Embryonic facial prominence (tissue), 1 donor: ENCODE measurements at regions not wholly inside any gene's neighbourhood (a gene's known extent, or its start where the extent isn't known, plus 50 kb on each side); places are given as distances from the start of the nearest gene placed in this dataset.
"Not testable (repeated sequence)": the region's sequence is repeated elsewhere in the genome, so short reads cannot be mapped to it uniquely, and the experiment has no call there.

Source experiments
- DNase-seq: peaks from one replicate; pipeline ENCODE4 v3.0.0-alpha.2; 2016; ENCODE audit errors: extremely low spot score

DNA sequence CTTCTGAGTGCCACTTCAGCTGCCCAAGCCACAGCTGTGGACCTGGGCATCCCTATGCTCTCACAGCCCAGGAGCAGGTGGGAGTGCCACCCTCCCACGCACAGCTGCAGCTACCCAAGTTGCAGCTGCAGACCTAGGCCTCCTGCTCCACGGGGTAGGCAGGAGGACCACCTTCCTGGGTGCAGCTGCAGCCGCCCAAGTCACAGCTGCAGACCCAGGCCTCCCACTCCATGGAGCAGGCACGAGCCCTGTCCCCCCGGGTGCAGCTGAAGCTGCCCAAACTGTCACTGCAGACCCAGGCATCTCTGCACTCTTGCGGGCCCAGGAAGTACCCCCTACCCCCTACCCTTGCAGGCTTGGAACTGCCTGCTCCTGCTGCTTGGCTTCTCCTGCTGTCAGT is 260.2 kb downstream of the XPNPEP1 start:
- no peak for DNase-seq

DNA sequence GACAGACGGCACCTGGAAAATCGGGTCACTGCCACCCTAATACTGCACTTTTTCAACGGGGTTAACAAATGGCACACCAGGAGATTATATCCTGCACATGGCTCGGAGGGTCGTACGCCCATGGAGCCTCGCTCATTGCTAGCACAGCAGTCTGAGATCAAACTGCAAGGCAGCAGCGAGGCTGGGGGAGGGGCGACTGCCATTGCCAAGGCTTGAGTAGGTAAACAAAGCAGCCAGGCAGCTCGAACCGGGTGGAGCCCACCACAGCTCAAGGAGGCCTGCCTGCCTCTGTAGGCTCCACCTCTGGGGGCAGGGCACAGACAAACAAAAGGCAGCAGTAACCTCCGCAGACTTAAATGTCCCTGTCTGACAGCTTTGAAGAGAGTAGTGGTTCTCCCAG is 270.7 kb downstream of the XPNPEP1 start:
- not testable (repeated sequence) for DNase-seq

DNA sequence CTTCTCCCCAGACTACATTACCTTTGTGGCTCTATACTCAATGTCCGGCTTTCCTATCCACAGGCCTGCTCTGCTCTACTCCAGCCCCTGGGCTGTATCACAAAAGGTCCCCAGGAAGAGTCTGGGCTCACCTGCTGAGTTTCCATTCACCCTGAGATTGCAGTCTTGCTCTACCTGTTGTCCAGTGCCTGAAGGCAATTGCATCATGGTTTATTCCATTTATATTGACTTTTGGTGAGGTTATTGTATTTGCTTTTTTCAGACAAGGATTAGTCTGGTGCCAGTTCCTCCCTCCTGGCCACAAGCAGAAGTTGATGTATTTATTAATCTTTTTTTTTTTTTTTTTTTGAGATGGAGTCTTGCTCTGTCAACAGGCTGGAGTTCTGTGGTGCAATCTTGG is 273.1 kb downstream of the XPNPEP1 start:
- DNase-seq: no peak

DNA sequence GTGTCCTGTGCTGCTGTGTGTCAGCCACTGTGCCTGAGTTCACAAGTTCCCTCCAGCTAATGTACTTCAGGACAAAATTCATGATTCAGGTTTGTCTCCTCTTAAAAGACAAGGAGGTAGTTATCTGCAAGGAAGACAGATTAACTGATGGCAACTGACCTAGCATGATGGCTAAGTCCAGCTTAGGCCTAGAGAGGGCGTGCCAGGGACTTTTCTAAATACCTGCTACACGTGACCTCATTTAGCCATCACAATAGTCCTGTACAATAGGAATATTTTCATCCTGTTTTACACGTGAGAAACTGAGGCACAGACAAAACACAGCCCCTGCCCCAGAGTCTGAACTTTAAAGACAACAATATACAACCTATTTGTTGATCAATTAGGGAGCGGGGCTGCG is 275.7 kb downstream of the XPNPEP1 start:
- DNase-seq: no peak

DNA sequence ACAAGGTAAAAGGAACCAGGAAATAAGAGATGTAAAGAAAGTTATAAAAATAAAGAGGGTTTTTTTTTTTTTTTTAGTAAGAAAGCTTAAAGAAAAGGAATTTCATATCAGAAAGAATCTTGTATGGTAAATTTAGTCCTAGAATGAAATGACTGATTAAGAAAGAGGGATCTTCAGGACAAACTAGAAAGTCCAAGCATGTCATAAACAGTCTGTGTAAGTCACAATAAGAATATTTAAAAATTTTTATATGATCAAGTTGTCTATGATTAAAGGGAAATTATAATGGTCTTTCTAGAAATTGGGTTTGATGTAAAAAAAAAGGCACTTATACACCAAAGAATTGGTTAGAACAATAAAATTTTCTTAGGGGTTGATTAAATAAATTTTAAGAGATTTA is 289.5 kb downstream of the XPNPEP1 start:
- DNase-seq: no peak

DNA sequence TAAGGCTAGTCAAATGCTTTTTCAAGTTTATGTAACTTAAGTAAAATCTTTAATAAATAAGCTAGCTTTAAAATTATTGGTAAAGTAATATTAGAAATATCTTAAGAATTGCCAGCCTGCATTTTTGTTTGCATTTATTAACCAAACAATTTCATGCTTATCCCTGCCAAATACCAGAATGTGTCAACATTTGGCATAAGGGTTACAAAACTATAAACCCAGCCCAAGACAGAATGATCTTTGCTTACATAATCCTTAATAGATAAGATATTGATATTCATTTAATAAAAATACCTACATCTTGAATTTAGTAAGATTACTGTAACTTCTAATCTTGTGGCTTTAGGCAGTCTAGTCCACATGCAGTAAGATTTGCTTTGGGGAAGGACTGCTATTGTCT is 290.3 kb downstream of the XPNPEP1 start:
- not testable (repeated sequence) for DNase-seq

DNA sequence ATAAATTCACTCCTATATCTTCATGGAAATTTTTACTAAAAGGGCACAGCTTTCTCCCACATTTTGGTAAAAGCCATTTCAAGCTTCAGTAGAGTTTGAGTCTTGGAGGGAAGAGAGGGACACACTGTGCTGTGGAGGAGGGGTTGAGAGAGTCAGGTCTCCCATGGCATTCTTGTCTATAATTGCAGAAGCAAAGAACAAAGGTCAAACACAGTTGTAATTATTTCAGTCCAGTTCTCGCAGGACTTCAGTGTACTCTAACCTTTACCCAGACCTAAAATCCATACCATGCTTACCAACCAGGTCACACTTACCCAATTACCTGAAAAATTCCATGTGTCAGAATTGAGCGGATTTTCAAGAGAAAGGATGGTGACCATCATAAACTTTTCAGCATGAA is 298.4 kb downstream of the XPNPEP1 start:
- DNase-seq: no peak

DNA sequence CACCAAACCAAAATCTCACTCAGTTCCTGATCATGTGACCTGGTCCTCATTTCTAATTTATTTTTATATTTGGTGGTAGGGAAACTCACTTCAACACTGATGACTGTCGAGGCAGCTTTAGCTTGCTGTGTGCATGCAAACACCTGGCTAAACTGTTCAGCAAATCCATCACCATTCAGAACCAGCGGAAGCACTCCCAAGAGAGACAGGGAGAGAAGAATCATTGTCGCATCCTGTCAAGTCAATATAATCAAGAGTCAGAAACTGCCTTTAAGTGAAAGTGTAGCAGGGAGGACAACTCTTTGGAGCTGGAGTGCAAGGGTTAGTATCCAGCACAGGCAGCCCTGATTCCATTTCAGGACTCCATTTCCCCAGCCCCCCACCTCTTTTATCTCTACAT is 300.7 kb downstream of the XPNPEP1 start:
- DNase-seq: no peak

DNA sequence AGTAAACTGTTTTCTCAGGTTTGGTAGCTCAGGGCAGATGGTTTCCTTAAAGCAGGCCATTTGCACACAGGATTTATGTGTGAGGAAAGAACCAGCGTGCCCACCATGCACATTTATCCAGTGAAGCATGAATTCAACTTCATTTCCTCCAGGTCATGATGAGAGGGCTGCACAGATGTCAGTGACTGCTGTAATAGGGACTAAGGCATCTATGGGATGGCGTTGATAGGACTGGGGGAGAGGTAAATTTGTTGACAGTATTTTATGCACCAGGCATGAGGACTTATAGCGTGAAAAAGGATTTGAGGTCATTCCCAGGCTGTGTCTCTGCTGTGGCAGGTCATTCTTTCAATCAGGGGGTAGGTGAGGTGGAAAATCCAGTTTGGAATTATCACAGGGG is 302.9 kb downstream of the XPNPEP1 start:
- no peak for DNase-seq

DNA sequence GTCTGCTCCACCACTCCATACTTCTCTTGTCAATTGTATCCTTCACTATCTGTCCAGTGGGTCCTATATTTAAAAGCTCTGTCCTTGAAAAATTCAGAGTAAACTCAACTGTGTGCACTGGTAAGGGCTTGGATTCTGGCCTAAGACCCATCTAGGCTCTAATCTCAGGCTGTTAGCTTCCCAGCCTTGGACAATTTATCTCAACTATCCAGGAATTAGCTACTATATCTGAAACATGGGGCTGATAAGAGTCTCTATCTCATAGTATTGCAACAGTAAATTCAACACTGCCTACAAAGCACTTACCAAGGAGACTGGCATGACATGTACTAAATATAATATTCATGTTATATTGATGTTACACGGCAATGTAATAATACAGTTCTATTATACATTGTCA is 303.4 kb downstream of the XPNPEP1 start:
- DNase-seq: no peak

DNA sequence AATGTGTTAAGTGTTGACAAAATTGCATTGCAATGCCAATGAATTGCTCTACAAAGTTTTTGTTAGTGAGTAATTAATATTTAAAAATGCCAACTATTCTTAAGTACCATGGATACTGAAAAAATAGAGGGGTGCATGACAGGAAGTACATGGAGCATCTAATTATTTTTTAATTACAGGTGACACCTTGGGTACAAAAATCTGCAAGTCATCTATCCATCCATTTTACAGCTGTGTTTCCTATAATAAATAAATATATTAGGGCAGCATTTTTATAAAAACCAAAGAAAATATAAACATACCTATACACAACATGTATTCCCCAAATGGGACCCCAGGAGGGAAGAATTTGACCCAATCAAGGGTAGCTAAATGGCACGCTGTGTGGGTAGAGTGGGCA is 304.6 kb downstream of the XPNPEP1 start:
- DNase-seq: no peak

DNA sequence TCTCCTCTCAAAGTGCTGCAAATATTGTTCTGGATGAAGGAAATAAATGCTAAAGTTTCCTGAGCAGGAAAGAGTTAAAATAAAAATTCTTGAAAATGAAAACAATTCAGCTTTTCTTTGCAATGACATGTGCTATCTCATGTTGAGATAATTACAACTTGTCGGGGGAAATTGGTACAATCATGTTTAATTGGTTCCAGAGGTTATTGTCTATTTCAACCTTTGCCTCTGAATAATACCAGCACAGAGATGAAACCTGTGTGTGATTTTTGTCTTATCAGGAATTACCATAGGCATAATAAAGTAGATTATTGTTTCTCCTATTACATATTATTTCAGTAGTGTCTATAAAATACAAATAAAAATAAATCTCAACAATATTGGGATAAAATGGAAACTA is 305.0 kb downstream of the XPNPEP1 start:
- DNase-seq: no peak

DNA sequence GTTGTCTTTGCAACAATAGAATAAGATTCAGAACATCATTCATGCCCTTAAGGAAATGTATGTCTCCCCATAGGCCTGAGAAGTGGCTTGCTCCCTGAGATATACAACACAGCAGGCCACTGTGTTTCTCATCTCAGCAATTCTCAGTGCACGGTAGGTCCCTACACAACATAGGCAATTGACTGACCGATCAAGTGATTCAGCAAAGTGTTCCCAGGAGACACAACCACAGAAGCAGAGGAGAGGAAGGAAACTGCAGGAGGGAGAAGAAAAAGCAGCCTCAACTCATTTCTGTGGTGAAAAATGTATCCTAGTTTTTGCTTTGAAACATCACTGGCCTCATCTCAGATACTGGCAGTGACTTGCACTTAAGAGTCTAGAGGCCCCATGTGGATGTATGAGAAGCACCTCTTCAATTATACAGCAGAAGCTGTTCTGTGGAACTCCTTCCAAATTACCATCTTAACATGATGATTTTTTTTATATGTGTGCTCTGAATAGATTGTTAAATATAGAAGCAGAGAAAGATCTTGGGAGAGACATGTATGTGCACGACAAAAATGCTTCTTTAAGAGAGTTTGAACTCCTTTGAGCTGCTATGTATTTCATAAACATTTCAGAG is 306.8 kb downstream of the XPNPEP1 start:
- DNase-seq: no peak

DNA sequence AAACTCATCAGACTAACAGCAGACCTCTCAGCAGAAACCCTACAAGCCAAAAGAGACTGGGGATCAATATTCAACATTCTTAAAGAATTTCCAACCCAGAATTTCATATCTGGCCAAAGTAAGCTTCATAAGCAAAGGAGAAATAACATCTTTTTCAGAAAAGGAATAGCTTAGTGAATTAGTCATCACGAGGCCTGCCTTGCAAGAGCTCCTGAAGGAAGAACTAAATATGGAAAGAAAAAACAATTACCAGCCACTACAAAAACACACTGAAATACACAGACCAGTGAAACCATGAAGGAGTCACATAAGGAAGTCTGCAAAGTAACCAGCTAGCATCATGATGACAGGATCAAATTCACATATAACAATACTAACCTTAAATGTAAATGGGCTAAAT is 328.0 kb downstream of the XPNPEP1 start:
- not testable (repeated sequence) for DNase-seq

DNA sequence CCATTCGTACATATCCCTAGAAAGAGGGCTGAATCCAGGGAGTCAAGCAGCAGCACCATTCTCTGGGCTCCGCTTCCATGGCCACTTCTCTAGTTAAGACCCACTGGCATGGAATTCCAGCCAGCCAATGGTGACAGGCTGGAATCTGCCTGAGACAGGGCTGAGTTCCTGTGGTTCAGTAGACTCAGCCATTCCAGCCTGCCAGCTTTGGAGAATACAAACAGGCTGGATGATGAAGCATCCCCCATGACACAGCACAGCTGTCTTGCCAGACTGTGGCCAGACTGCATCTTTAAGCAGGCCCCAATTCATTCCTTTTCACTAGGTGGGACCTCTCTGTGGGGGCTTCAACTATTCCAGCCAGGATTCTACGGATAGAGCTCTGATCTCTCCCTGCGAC is 329.6 kb downstream of the XPNPEP1 start:
- no peak for DNase-seq

DNA sequence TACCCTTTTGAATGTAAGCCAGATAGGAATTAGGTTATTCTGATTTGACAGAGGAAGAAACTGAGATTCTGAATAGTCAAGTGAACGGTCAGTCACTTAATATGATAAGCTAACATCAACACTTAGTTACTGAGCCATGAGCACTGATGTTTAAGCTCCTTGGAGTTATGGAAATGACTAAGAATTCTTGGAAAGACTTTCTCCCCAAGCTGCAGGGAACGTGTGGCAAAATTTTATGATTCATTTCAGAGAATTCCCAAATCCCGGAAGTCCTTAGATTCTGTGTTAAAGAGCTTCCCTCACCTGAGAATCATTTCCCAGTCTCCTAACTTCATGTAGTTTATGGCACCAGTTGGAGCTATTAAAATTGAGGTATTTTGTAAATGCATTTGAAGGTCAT is 330.9 kb downstream of the XPNPEP1 start:
- no peak for DNase-seq

DNA sequence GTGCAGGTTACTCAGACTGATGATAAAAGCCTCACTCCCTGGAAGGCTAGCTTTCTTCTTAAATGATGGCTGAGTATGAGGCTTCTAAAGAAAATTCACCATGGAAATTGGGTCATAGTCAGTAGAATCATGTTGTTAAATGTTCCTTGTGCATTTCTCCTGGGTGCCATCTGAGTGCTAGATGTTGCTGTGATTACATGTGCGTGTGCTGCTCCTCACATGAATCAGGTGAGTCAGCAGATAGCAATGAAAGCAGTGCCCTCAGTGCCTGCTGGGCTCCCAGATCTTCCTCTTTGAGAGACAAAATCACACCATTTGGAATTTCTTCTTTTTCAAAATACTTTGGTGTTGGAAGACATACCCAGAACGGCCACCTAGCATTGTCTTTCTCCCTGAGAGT is 331.7 kb downstream of the XPNPEP1 start:
- no peak for DNase-seq

DNA sequence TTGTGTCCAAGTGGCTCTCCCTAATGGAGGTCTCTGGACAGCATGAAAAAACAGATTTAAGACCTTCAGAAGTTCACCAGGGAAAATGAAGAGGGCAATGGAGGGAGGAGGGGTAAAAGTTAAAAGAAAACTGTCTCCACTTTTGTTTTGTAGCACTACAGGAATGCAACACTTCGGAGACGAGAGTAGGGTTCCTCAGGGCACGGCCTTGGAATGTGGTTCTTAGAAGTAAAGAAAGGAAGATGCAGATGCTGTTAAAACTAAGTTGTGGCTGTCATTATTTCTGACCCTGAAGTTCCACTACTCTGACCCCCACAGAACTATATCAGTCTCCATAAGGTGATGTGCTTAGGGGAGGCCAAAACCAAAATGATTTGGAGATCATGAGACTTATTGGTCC is 335.1 kb downstream of the XPNPEP1 start:
- no peak for DNase-seq

DNA sequence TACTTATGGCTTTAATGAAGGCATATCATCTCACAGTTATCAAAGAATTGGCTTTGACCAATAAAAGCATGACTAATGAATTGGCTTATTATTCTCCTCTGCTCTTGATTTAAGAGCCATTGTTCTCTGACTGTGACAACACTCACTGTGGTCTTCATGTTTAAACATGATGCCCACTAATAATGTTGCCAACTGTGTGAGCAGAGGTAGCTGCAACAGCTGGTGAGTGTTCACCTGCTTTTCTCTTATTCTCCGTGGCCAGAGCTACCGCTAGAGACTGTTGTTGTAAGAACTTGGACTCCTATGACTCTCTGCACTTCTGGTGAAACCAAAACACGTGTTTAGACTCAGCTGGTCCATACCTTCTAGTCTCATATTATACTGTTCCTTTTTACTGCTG is 335.9 kb downstream of the XPNPEP1 start:
- DNase-seq: no peak

DNA sequence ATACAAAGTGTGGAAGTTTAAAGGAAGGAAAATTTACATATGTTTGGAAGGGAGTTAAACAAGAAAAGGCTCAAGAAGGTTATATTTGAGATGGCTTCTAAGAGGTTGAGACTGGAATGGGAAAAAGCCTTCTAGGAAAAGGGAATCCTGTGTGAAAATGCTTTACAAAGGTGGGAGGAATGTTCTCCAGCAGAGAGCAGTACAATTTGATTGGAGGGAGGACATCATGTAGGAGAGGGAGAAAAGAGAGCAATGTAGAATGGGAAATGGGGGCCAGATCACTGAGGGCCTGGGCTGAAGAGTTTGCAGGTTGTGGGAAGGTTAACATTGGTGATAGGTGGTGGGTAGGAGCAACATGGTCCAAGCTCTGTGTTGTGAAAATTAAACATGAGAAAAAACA is 366.9 kb downstream of the XPNPEP1 start:
- DNase-seq: no peak

DNA sequence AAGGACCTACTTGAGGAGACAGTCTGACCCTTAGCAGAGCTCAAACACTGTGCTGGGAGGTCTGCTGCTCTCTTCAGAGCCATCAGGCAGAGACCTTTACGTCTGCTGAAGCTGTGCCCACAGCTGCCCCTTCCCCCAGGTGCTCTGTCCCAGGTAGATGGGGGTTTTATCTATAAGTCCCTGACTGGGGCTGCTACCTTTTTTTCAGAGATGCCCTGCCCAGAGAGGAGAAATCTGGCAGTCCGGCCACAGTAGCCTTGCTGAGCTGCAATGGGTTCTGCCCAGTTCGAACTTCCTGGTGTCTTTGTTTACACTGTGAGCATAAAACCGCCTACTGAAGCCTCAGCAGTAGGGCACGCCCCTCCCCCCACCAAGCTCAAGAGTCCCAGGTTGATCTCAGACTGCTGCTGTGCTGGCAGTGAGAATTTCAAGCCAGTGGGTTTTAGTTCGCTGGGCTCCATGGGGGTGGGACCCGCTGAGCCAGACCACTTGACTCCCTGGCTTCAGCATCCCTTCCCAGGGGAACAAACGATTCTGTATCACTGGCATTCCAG is 381.2 kb downstream of the XPNPEP1 start:
- DNase-seq: not testable (repeated sequence)

DNA sequence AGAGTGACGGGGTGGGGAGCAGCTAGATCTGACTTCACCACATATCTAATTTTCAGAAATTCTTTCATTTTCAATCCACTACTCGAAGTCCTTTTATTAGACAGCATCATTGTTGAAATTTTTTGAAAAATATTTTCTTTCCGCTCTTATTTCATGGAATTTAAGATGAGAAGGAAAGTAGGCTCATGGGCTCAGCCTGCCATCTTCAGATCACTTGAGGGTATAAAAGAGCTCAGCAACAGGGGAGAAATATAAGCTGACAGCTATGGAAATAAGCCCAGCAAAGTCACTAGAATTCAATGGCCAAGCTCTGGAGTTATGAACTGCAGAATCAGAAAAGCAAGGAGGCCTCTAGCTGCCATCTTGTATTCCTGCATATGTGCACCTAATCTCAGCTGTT is 389.1 kb downstream of the XPNPEP1 start:
- DNase-seq: no peak

DNA sequence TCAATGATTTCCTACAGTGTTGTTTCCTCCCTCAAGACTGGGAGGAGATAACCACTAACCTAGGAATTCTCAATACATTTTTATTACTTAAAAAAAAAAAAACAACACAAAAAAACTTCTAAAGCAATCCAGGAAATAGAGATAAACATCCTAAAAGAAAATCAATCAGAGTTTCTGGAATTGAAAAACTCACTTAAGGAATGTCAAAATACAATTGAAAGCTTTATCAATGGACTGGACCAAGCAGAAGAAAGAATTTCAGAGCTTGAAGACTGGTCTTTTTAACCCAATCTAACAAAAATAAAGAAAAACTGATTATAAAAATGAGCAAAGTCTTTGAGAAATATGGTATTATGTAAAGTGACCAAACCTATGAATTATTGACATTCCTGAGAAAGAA is 394.1 kb downstream of the XPNPEP1 start:
- DNase-seq: no peak

DNA sequence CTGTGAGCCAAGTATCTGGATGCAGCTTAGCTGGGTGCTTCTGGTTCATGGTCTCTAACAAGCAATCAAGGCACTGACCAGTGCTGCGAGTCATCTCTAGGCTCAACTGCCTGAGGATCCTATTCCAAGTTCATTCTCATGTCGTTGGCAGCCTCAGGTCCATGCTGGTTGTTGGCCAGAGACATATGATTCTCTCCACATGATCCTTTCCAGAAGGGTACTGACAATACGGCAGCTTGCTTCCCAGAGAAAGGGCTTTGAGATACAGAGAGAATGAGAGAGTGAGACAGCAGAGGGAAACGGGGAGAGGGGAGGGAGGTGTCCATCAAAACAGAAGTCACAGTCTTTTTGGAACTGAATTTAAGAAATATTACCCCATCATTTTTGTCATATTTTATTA is 405.6 kb downstream of the XPNPEP1 start:
- DNase-seq: no peak
